Mesodermal cell (in vitro differentiated cells): ENCODE measurements at regions not wholly inside any gene's neighbourhood (a gene's known extent, or its start where the extent isn't known, plus 50 kb on each side); places are given as distances from the start of the nearest gene placed in this dataset.

Source experiments
- H3K27ac ChIP-seq: 2 replicates; pipeline ENCODE4 v1.7.0; 2013; ENCODE audit warnings: mild to moderate bottlenecking, low read depth, low read length, moderate library complexity; ENCODE audit not compliant: severe bottlenecking
- H3K36me3 ChIP-seq: 2 replicates; pipeline ENCODE4 v1.7.1; 2013; ENCODE audit warnings: mild to moderate bottlenecking, low read length, moderate library complexity; ENCODE audit not compliant: control insufficient read depth, insufficient read depth
- H3K4me1 ChIP-seq: one replicate; pipeline ENCODE4 v1.7.1; 2013; ENCODE audit warnings: mild to moderate bottlenecking, low read length; ENCODE audit not compliant: insufficient read depth, control insufficient read depth, poor library complexity, severe bottlenecking
- H3K4me3 ChIP-seq: 2 replicates; pipeline ENCODE4 v1.7.0; 2013; ENCODE audit warnings: low read length, control low read depth, mild to moderate bottlenecking; ENCODE audit not compliant: insufficient read depth, poor library complexity, severe bottlenecking; ENCODE audit errors: extremely low read depth
- H3K9me3 ChIP-seq: 2 replicates; pipeline ENCODE4 v1.7.1; 2013; ENCODE audit warnings: mild to moderate bottlenecking, low read length, moderate library complexity; ENCODE audit not compliant: control insufficient read depth
- WGBS, 2 experiments: methylation state at CpG; one replicate each; pipeline ENCODE4 v1.1.5; 2013; ENCODE audit warnings: missing lambda C conversion rate in 2 of 2; ENCODE audit not compliant: insufficient coverage in 2 of 2; 5-methylcytosine and 5-hydroxymethylcytosine counted together

DNA sequence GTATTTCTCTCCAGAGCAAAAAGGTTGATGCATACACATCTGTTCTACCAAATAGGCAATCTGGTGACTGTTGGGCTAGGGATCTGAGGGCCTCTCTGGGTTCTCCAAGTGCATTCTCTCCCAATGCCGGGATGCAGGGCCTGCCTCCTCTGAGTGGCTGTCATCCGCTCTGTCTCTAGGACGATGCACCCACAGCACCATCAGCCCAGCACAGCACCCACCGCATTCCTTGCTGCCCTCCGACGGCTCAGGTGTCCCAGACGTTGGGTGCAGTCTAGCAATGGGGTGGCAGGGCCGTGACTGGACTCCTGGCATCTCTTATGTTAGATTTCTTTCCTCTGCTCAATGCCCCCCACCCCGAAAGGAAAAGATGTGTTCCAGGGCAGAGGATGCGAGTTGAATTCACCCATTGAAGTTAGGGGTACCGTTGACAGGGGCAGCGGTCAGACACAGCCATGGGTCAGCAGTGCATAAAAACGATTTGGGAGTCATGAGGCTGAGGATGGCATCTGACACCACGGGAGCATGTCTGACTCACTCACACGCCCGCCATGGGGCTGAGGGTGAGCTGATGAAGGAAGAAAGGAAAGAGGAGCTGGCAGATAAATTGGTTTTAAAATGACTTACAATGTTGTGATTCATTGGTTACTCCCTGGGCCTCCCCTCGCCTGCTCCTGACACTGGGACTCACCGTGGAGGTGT lies 93.2 kb upstream of the C14orf180 start:
- WGBS, 2 experiments, result 89 to 90% methylated on average over 16 to 18 of the region's 18 CpGs
- no peaks in the 10 kb centered on the region for H3K4me1 ChIP-seq
- peaks cover 8% of the 10 kb centered on the region for H3K9me3 ChIP-seq
- no peaks in the 10 kb centered on the region for H3K36me3 ChIP-seq
- no peak overlapping the region for H3K27ac ChIP-seq
- no peak overlapping the region for H3K4me3 ChIP-seq

DNA sequence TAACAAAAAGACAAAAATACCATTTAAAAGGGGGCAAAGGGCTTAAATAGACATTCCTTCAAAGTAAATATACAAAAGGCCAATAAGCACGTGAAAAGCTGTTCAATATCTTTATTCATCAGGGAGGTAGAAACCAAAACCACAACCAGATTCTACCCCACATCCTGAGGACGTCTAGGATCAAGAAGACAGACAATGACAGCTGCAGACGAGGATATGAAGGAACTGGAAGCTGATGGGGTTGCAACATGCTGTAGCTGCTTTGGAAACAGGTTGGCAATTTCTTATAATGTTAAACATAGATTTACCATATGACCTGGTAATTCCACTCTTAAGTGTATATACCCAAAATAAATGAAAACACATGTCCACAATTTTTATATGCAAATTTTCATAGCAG lies 85.1 kb upstream of the C14orf180 start:
- Histone ChIP-seq H3K4me1 (no peaks in the 10 kb centered on the region), H3K36me3 (no peaks in the 10 kb centered on the region), H3K4me3 (no peak overlapping the region), H3K27ac (no peak overlapping the region), H3K9me3 (no peaks in the 10 kb centered on the region)
- WGBS, 2 experiments, result 50% methylated on average over 1 of the region's 3 CpGs; no CpG with 5 or more reads in 1 of the 2 experiments

DNA sequence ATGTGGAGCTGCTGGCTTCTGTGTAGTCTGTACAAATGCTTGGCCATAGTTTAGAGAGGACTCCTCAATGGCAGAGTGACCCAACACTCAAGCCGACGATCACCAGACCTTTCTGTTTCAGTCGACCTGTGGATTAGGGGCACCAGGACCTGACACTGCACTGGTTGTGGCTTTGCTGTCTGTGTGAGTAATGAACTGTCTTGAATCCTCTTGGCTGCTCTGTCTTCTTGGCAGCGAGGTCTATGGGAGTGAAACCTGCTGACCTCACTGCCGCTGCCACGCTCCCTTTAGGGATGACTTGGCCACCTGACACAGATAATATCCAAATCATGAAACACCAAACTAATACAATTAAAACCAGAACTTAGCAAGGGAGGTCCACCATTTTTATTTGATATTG lies 83.5 kb upstream of the C14orf180 start:
- no peaks in the 10 kb centered on the region for H3K36me3 ChIP-seq
- no peak overlapping the region for H3K27ac ChIP-seq
- WGBS, 2 experiments, result 80 to 81% methylated on average over 4 to 5 of the region's 6 CpGs
- H3K9me3 ChIP-seq, result no peaks in the 10 kb centered on the region
- H3K4me1 ChIP-seq, result no peaks in the 10 kb centered on the region
- no peak overlapping the region for H3K4me3 ChIP-seq

DNA sequence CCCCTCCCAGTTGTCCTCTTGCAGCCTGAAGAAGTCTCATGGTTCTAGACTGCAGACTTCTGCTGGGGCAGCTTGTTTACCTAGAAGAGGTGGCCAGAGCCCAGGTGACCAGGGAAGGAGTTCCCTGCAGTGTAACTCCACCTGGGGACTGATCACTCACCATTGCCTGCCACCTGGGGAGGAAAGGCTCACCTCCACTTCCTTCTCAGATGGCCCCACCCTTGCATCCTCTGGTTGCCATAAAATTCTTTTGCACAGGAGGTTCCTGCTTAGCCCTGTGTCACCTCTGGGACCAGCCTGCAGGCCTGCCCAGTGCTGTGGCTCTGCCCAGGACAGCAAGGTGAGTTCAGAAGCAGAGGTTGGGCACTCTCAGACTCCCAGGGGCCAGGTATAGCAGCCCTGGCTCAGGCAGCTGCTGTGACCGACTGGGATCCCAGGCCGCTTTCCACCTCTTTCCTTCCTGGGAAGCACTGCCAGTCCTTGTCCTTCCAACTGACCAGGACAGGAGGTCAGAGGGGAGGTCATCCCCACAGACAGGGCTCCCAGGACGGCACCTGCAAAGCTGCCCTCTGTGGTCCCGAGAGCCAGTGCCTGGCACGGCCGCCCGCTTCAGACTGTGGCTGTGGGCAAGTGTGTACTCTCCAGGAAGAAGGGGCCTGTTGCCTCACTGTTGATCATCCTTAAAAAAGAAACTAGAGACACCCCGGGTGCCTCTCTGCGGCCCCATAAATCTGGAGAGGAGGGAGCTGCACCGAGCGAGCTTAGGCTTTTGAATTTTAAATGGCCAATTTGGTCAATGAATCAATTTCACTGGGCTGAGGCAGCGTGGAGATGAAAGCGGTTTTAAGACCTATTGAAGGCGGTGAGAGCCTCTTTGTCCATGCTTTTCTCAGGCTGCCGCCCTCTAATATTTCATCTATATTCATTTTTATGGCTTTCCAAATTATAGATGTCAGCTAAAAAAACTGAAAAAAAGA lies 79.5 kb upstream of the C14orf180 start:
- Histone ChIP-seq H3K9me3 (peaks cover 9% of the 10 kb centered on the region), H3K4me3 (no peak overlapping the region), H3K36me3 (no peaks in the 10 kb centered on the region), H3K4me1 (no peaks in the 10 kb centered on the region), H3K27ac (no peak overlapping the region)
- 76 to 89% methylated on average over 11 to 14 of the region's 15 CpGs for WGBS, 2 experiments

DNA sequence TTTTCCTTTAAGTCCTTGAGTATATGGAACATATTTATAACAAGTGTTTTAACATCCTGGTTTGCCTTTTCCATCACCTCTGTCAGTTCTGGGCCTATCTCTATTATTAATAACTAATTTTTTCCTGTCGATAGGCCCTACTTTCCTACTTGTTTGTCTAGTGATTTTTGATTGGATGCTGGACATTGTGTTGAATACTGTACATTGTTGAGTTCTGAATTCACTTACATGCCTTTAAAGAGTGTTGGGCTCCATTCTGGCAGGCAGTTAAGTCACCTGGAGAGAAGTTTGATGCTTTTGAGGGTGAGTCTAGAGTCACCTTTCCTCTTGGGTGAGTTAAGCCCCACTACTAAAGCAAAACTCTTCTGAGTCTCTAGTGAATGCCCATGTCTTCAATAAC lies 77.5 kb upstream of the C14orf180 start:
- no peaks in the 10 kb centered on the region for H3K4me1 ChIP-seq
- peaks cover 9% of the 10 kb centered on the region for H3K9me3 ChIP-seq
- H3K4me3 ChIP-seq, result no peak overlapping the region
- no peaks in the 10 kb centered on the region for H3K36me3 ChIP-seq
- WGBS, 2 experiments, result no CpG with 5 or more reads among the region's 1 CpG
- no peak overlapping the region for H3K27ac ChIP-seq

DNA sequence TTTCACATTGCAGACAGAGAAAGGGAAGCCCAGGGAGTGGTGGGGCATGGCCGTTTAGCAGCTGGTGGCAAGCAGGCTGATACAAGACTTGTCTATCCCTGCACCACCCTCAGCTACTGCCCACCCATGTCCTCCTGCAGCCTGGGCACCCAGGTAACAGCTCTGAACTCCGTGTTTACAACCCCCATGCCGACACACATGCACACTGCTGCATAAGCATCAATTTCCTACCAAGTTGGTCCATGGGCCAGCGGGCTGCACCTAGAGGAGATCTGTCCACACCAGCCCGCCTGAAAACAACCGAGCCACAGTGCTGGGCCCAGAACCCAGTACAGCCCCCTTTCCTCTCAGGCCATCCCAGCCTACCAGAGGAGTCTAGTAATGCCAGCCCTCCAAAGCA lies 75.9 kb upstream of the C14orf180 start:
- Histone ChIP-seq H3K36me3 (no peaks in the 10 kb centered on the region), H3K9me3 (peaks cover 9% of the 10 kb centered on the region), H3K27ac (no peak overlapping the region), H3K4me3 (no peak overlapping the region), H3K4me1 (no peaks in the 10 kb centered on the region)
- WGBS, 2 experiments, result 83 to 88% methylated on average over 6 of the region's 6 CpGs

DNA sequence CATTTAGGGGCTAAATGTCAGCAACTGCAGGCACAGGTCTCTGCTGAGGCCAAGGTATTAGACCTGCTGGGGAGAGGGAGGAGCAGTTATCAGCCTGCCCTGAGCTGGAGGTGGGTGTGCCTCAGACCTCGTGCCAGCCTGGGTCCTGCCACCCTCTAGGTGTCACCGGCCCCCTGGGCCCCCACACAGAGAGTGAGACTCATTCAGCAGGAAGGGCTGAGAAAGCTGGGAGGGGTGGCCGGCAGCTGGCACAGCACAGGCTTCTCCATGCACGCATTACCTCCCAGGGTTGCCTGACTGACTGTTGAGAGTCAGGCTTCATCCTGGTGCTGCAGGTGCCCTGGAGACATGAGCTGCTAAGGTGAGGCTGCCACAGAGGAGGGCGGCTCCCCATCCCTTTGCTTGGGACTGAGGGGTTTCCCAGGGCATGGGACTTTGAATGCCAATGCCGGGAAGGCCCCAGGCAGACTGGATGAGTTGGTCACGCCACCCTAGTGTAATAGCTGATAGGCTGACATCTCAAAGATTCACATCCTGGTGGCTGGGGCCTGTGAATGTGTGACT lies 75.3 kb upstream of the C14orf180 start:
- Histone ChIP-seq H3K4me1 (no peaks in the 10 kb centered on the region), H3K36me3 (no peaks in the 10 kb centered on the region), H3K27ac (no peak overlapping the region), H3K9me3 (peaks cover 9% of the 10 kb centered on the region), H3K4me3 (no peak overlapping the region)
- 84 to 92% methylated on average over 6 of the region's 7 CpGs for WGBS, 2 experiments

DNA sequence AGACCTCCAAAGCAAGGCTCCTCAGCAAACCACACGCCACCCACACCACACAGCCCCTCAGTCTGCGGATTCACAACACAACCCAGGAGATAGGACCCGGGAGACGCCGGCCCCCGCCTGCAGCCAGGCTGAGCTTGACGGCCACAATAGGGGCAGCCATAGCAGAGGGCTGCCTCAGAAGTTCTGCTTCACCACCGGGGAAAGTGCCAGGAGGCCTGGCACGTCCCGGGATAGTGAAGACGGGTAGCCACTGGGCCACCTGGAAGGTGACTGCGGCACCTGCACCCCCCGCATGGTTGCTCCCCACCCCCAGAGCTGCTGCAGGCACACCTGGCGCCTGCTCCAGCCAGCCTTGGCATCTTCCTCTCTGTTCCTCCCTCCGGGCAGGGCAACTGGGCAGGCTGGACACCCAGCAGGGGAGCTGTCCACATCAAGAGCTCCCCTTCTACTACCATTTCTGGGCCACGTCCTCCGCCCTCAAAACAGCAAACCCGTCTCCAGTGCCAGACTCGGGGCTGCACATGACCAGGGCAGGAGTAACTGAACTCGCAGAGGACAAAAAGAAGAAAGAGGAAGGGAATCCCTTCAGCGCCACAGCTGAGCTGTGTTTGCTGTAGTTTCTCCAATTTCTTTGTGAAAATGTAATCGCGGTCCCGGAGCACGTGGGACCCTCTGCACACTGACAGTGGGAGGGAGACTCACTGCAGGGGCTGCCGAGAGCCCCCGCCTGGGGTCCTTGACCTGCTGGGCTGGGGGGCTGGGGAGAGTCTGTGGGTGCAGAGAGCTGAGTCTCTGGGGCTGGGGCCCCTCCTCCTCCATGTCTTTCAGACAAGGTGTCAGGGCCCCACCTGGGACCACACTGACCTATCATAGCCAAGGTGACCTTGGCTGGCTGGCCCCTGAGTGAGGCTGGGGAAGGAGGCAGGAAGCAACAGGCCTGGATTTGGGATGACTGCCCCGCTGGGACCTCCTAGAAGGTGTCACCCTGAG lies 74.2 kb upstream of the C14orf180 start:
- no peaks in the 10 kb centered on the region for H3K4me1 ChIP-seq
- peaks cover 9% of the 10 kb centered on the region for H3K9me3 ChIP-seq
- no peaks in the 10 kb centered on the region for H3K36me3 ChIP-seq
- H3K4me3 ChIP-seq, result no peak overlapping the region
- WGBS, 2 experiments, result 89 to 90% methylated on average over 15 to 23 of the region's 28 CpGs
- no peak overlapping the region for H3K27ac ChIP-seq

DNA sequence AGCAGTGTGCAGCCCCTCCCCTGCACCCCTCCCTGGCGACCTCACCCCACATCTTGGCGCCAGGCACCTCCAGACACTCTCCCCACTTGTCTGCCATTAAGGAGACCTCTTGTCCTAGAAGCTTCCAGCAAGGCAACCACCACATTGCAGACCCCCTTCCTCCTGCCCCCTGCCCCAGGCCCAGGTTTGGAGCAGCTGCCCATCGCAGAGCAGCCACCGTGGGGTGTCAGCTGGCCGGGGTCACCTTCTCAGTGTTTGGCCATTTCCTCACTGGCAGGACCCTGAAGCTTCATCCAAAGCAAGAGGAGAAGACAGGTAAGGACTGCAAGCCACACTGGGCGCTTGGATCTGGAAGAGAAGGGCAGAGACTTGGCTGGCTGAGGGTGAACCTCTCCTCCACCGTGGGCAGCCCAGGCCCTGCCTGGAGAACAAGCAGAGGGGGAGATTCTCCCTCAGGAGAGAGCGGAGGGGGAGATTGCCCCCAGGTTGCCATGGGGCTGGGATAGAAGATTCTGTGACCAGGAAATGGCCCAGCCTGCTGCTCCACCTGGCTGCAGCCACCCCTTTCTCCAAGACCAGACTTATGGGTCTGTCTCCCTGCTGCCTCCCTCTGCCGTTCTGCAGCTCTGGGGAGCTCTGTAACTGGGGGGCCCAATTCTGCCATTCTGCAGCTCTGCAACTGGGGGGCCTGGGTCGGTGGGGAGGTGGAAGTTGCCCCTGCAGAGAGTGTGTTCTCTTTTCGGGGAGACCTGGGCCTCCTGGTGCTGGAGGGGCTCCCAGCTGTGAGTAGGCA lies 72.9 kb upstream of the C14orf180 start:
- WGBS, 2 experiments, result 89 to 93% methylated on average over 7 to 9 of the region's 11 CpGs

More for the DNA sequence above, 72.9 kb upstream of the C14orf180 start:
- no peak overlapping the region for H3K27ac ChIP-seq
- H3K4me1 ChIP-seq, result no peaks in the 10 kb centered on the region
- no peak overlapping the region for H3K4me3 ChIP-seq
- H3K9me3 ChIP-seq, result peaks cover 9% of the 10 kb centered on the region
- H3K36me3 ChIP-seq, result no peaks in the 10 kb centered on the region
